Mesenchymal stem cell (in vitro differentiated cells and primary cell): ENCODE measurements at regions not wholly inside any gene's neighbourhood (a gene's known extent, or its start where the extent isn't known, plus 50 kb on each side); places are given as distances from the start of the nearest gene placed in this dataset.

Experiments
- DNase-seq: peaks from one replicate; pipeline ENCODE4 v3.0.0-alpha.2; 2013
- H2AFZ ChIP-seq: one replicate; pipeline ENCODE4 v1.6.1; 2013; ENCODE audit warnings: low read depth, mild to moderate bottlenecking, control low read depth, inconsistent platforms, low read length, moderate library complexity
- H2AK5ac ChIP-seq: 2 replicates; pipeline ENCODE4 v1.6.1; 2013; ENCODE audit warnings: low read length, moderate library complexity, mild to moderate bottlenecking, inconsistent platforms; ENCODE audit not compliant: severe bottlenecking
- H2BK120ac ChIP-seq: one replicate; pipeline ENCODE4 v1.6.1; 2013; ENCODE audit warnings: low read depth, mild to moderate bottlenecking, inconsistent platforms, low read length, moderate library complexity
- H2BK12ac ChIP-seq, 2 experiments: one replicate each; pipeline ENCODE4 v1.6.1; 2013; ENCODE audit warnings: inconsistent platforms in 2 of 2, low read length in 2 of 2, mild to moderate bottlenecking in 2 of 2, moderate library complexity in 2 of 2, control low read depth in 1 of 2
- H2BK15ac ChIP-seq: one replicate; pipeline ENCODE4 v1.6.1; 2013; ENCODE audit warnings: mild to moderate bottlenecking, low read depth, inconsistent platforms; ENCODE audit not compliant: poor library complexity, severe bottlenecking
- H2BK5ac ChIP-seq: 2 replicates; pipeline ENCODE4 v1.6.1; 2013; ENCODE audit warnings: low read depth, mild to moderate bottlenecking, low read length, control low read depth, inconsistent platforms; ENCODE audit not compliant: poor library complexity, severe bottlenecking
- H3K14ac ChIP-seq, 2 experiments: one replicate each; pipeline ENCODE4 v1.6.1; 2013; ENCODE audit warnings: inconsistent platforms in 2 of 2, low read length in 2 of 2, control low read depth in 1 of 2, mild to moderate bottlenecking in 1 of 2, moderate library complexity in 1 of 2
- H3K18ac ChIP-seq, 2 experiments: one replicate each; pipeline ENCODE4 v1.6.1; 2013; ENCODE audit warnings: inconsistent platforms in 2 of 2, low read length in 2 of 2, control low read depth in 1 of 2, low read depth in 1 of 2, mild to moderate bottlenecking in 1 of 2
- H3K23ac ChIP-seq, 2 experiments: one replicate each; pipeline ENCODE4 v1.6.1; 2013; ENCODE audit warnings: inconsistent platforms in 2 of 2, low read length in 2 of 2, mild to moderate bottlenecking in 2 of 2, moderate library complexity in 2 of 2, control low read depth in 1 of 2
- H3K27ac ChIP-seq: 2 replicates; pipeline ENCODE4 v1.5.1; 2013; ENCODE audit warnings: mild to moderate bottlenecking, moderate library complexity, low read length, control low read depth, inconsistent platforms; ENCODE audit not compliant: poor library complexity, severe bottlenecking
- H3K27me3 ChIP-seq, 2 experiments: 2 replicates each; pipeline versions ENCODE4 v1.6.1 to v1.7.0; 2013; ENCODE audit warnings: low read length in 2 of 2, mild to moderate bottlenecking in 2 of 2, moderate library complexity in 2 of 2, control low read depth in 1 of 2, inconsistent platforms in 1 of 2; ENCODE audit not compliant: control insufficient read depth in 1 of 2, insufficient read depth in 1 of 2
- H3K36me3 ChIP-seq, 2 experiments: 2 replicates each; pipeline versions ENCODE4 v1.6.1 to v1.7.0; 2013; ENCODE audit warnings: low read length in 2 of 2, control low read depth in 1 of 2, inconsistent platforms in 1 of 2, low read depth in 1 of 2, mild to moderate bottlenecking in 1 of 2; ENCODE audit not compliant: insufficient read depth in 2 of 2, control insufficient read depth in 1 of 2
- H3K4ac ChIP-seq, 2 experiments: one replicate each; pipeline ENCODE4 v1.6.1; 2013; ENCODE audit warnings: inconsistent platforms in 2 of 2, low read length in 2 of 2, mild to moderate bottlenecking in 2 of 2, moderate library complexity in 2 of 2, control low read depth in 1 of 2, low read depth in 1 of 2
- H3K4me1 ChIP-seq: 2 replicates; pipeline ENCODE4 v1.6.1; 2013; ENCODE audit warnings: low read depth, low read length, control low read depth; ENCODE audit not compliant: control insufficient read depth, insufficient read depth
- H3K4me2 ChIP-seq: 2 replicates; pipeline ENCODE4 v1.6.1; 2013; ENCODE audit warnings: low read length, mild to moderate bottlenecking, inconsistent platforms; ENCODE audit not compliant: poor library complexity, severe bottlenecking
- H3K4me3 ChIP-seq, 2 experiments: 2 replicates each; pipeline versions ENCODE4 v1.5.1 to v1.7.0; 2013; ENCODE audit warnings: low read length in 2 of 2, mild to moderate bottlenecking in 2 of 2, control low read depth in 1 of 2, low read depth in 1 of 2; ENCODE audit not compliant: insufficient read depth in 1 of 2
- H3K79me1 ChIP-seq: replicated peaks from 2 replicates; pipeline ENCODE4 v1.6.1; 2013; ENCODE audit warnings: mild to moderate bottlenecking, control low read depth, low read length, inconsistent platforms; ENCODE audit not compliant: poor library complexity, severe bottlenecking
- H3K9ac ChIP-seq: 2 replicates; pipeline ENCODE4 v1.7.0; 2013; ENCODE audit warnings: mild to moderate bottlenecking, low read length, moderate library complexity
- H3K9me3 ChIP-seq: 2 replicates; pipeline ENCODE4 v1.7.0; 2013; ENCODE audit warnings: mild to moderate bottlenecking, low read length; ENCODE audit not compliant: control insufficient read depth
- H4K8ac ChIP-seq: one replicate; pipeline ENCODE4 v1.6.1; 2013; ENCODE audit warnings: inconsistent platforms, mild to moderate bottlenecking, low read length, moderate library complexity
- H4K91ac ChIP-seq: one replicate; pipeline ENCODE4 v1.6.1; 2013; ENCODE audit warnings: mild to moderate bottlenecking, low read length, inconsistent platforms
- WGBS: methylation state at CpG from one replicate; pipeline ENCODE4 v1.1.7; 2013; ENCODE audit warnings: mixed read lengths; 5-methylcytosine and 5-hydroxymethylcytosine counted together

DNA sequence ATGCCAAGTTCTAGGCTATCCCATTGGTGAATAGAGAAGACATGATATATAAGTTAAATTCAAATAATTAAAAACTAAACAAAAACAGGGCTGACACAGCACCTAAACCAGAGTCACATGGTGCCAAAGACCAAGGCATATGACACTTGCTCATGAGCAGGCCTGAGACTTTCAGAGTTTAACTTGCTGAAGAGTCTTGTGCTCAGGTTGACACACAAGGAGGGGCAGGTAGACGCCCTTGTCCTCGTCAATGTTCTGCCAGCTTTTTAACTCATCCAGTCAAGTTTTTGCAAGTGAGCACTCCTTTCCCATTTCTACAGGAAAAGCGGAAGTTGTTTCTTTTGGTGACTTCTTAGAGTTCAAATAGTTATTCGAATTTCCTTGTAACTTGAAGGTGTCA, 289.7 kb downstream of the CYRIA start:
- H2AK5ac ChIP-seq: no peak overlapping the region
- no peak overlapping the region for H3K14ac ChIP-seq
- no peaks in the 10 kb centered on the region for H3K79me1 ChIP-seq
- WGBS: 96% methylated on average over 3 of the region's 4 CpGs
- H3K4me2 ChIP-seq: no peak overlapping the region
- no peak overlapping the region for H3K9ac ChIP-seq
- DNase-seq: no peak
- H2BK120ac ChIP-seq: no peak overlapping the region
- H3K27ac ChIP-seq: no peak overlapping the region
- no peak overlapping the region for H3K4me3 ChIP-seq
- H3K18ac ChIP-seq: no peak overlapping the region
- no peak overlapping the region for H2BK12ac ChIP-seq
- H3K27me3 ChIP-seq: no peaks in the 10 kb centered on the region
- H2BK15ac ChIP-seq: no peak overlapping the region
- no peaks in the 10 kb centered on the region for H3K36me3 ChIP-seq
- H2AFZ ChIP-seq: no peak overlapping the region
- H3K4me1 ChIP-seq: no peaks in the 10 kb centered on the region
- H2BK5ac ChIP-seq: no peak overlapping the region
- no peak overlapping the region for H4K91ac ChIP-seq
- no peak overlapping the region for H3K4ac ChIP-seq
- H4K8ac ChIP-seq: no peak overlapping the region
- no peaks in the 10 kb centered on the region for H3K9me3 ChIP-seq
- H3K23ac ChIP-seq: no peak overlapping the region

DNA sequence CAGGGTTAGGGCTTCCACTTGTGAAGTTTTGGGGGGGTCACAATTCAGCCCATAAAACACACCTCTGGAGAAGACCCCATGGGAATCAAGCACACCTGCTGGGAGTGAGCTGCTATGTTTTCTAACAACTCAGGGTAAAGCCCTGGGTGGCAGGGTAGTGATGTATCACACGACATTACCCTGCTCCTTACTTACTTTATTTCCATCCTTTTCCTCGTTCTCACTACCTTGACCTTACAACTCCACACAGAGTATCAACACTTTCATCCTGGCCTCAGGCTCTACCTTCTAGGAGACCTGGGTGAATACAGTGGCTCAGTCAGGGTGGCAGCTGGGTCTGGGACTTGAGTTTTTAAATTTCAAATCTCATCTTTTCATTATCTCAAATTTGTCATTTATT, 290.3 kb downstream of the CYRIA start:
- Histone ChIP-seq H3K18ac (no peak overlapping the region), H3K4me1 (no peaks in the 10 kb centered on the region), H2BK15ac (no peak overlapping the region), H2AFZ (no peak overlapping the region), H4K91ac (no peak overlapping the region), H3K9ac (no peak overlapping the region), H3K9me3 (no peaks in the 10 kb centered on the region), H2BK12ac (no peak overlapping the region), H3K27ac (no peak overlapping the region), H2BK5ac (no peak overlapping the region), H2BK120ac (no peak overlapping the region), H2AK5ac (no peak overlapping the region), H3K79me1 (no peaks in the 10 kb centered on the region), H3K36me3 (no peaks in the 10 kb centered on the region), H3K4ac (no peak overlapping the region), H4K8ac (no peak overlapping the region), H3K27me3 (no peaks in the 10 kb centered on the region), H3K14ac (no peak overlapping the region), H3K4me3 (no peak overlapping the region), H3K23ac (no peak overlapping the region), H3K4me2 (no peak overlapping the region)
- DNase-seq: no peak
- WGBS: 42% methylated on average over 2 of the region's 2 CpGs

DNA sequence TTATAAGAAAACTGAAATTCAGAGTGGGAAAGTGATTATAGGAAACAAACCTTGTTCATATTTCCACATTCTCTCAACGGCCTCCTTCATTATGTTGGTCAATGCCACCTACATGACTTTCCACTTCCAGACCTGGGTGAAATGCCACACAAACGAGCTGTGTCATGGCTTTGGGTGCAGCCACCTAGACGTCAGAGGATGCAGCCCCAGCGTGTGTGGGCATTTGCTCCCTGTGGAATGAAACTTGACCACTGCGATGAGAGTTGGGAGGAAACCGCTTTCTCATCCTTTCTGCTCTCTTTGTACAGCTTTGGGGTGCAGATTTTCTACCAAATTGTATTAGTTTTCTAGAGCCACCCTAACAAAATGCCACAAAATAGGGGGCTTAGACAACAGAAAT, 291.0 kb downstream of the CYRIA start:
- Histone ChIP-seq H3K79me1 (no peaks in the 10 kb centered on the region), H2AK5ac (no peak overlapping the region), H3K27me3 (no peaks in the 10 kb centered on the region), H3K18ac (no peak overlapping the region), H4K91ac (no peak overlapping the region), H2BK120ac (no peak overlapping the region), H3K23ac (no peak overlapping the region), H2BK5ac (no peak overlapping the region), H3K4me1 (no peaks in the 10 kb centered on the region), H3K4me3 (no peak overlapping the region), H3K9me3 (no peaks in the 10 kb centered on the region), H3K36me3 (no peaks in the 10 kb centered on the region), H4K8ac (no peak overlapping the region), H3K4ac (no peak overlapping the region), H3K27ac (no peak overlapping the region), H2BK15ac (no peak overlapping the region), H3K9ac (no peak overlapping the region), H2BK12ac (no peak overlapping the region), H3K4me2 (no peak overlapping the region), H3K14ac (no peak overlapping the region), H2AFZ (no peak overlapping the region)
- WGBS: 73% methylated on average over 5 of the region's 6 CpGs
- DNase-seq: no peak

DNA sequence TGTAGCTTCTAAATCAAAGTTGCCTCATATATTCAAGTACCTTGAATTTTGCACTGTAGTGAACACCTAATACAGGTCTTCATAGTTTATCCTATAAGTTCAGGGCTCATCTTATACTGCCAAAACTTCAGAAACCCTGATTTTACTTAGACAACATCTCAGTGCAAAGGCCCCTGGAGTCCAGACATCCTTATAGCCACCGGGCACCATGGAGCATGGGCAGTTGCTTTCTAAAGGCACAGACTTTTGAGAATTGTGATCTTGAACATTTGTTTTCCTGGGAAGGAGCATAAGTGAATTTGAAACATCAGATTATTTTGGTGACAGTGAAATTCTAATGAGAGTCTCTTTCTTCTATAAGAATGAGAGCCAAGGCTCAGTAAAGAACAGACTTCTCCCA, 292.3 kb downstream of the CYRIA start:
- H2BK15ac ChIP-seq: no peak overlapping the region
- no peak overlapping the region for H4K8ac ChIP-seq
- H2AK5ac ChIP-seq: no peak overlapping the region
- peaks cover 2% of the 10 kb centered on the region for H3K4me1 ChIP-seq
- no peaks in the 10 kb centered on the region for H3K79me1 ChIP-seq
- no peak overlapping the region for H3K14ac ChIP-seq
- no peaks in the 10 kb centered on the region for H3K36me3 ChIP-seq
- H2BK5ac ChIP-seq: no peak overlapping the region
- H3K9ac ChIP-seq: no peak overlapping the region
- no peaks in the 10 kb centered on the region for H3K9me3 ChIP-seq
- no peak overlapping the region for H3K18ac ChIP-seq
- no peak overlapping the region for H3K4me3 ChIP-seq
- H2BK12ac ChIP-seq: no peak overlapping the region
- no peak overlapping the region for H3K4me2 ChIP-seq
- no peaks in the 10 kb centered on the region for H3K27me3 ChIP-seq
- no peak overlapping the region for H4K91ac ChIP-seq
- H3K4ac ChIP-seq: no peak overlapping the region
- no peak overlapping the region for H3K23ac ChIP-seq
- no peak for DNase-seq
- no peak overlapping the region for H3K27ac ChIP-seq
- WGBS: 93% methylated on average over 1 of the region's 1 CpG
- no peak overlapping the region for H2AFZ ChIP-seq
- no peak overlapping the region for H2BK120ac ChIP-seq
